ENCODE measurements at regions not wholly inside any gene's neighbourhood (a gene's known extent, or its start where the extent isn't known, plus 50 kb on each side); places are given as distances from the start of the nearest gene placed in this dataset.
A peak's percentile ranks its signal among the peaks of the same experiment; 100 is the strongest.

GRCh38 chr1:94719926-94720793 is 100.0 kb upstream of the SLC44A3 start:
- no peak overlapping the region for H4K91ac ChIP-seq (ENCODE audit: low read depth, low read length)
- no peaks in the 10 kb centered on the region for H3K27me3 ChIP-seq (ENCODE audit: insufficient read depth, low read length)
- no CpG with 5 or more reads among the region's 7 CpGs for WGBS (ENCODE audit: extremely low coverage, insufficient coverage, insufficient read length)
- no peak overlapping the region for H4K12ac ChIP-seq (ENCODE audit: low read depth, low read length)
- no peak overlapping the region for H2AFZ ChIP-seq (ENCODE audit: insufficient read depth, low read length, poor library complexity)
- H2BK12ac ChIP-seq (ENCODE audit: low read length): no peak overlapping the region
- no peak overlapping the region for H3K4ac ChIP-seq (ENCODE audit: low read depth, low read length)
- no peaks in the 10 kb centered on the region for H3K36me3 ChIP-seq (ENCODE audit: control insufficient read depth in 1 of 2, insufficient read depth in 2 of 2, low read length in 2 of 2)
- no peaks in the 10 kb centered on the region for H3K79me2 ChIP-seq (ENCODE audit: control insufficient read depth, insufficient read depth, low read length, poor library complexity)
- no peak overlapping the region for H2BK120ac ChIP-seq (ENCODE audit: insufficient read depth, low read length, poor library complexity)
- H2AK5ac ChIP-seq (ENCODE audit: low read length): no peak overlapping the region
- H3K4me3 ChIP-seq (ENCODE audit: low read depth, low read length): no peak overlapping the region
- H3K14ac ChIP-seq (ENCODE audit: low read length): no peak overlapping the region
- H3K9me3 ChIP-seq (ENCODE audit: insufficient read depth, low read depth, low read length): peaks cover 2% of the 10 kb centered on the region
- no peak overlapping the region for H4K8ac ChIP-seq (ENCODE audit: low read depth, low read length)
- no peak overlapping the region for H3K18ac ChIP-seq (ENCODE audit: low read length)
- H3K27ac ChIP-seq (ENCODE audit: low read depth, low read length): no peak overlapping the region
- no peaks in the 10 kb centered on the region for H3K4me1 ChIP-seq (ENCODE audit: control insufficient read depth in 1 of 2, insufficient read depth in 2 of 2, low read length in 2 of 2)
- no peak overlapping the region for H3K23ac ChIP-seq (ENCODE audit: low read length)
- H3K4me2 ChIP-seq (ENCODE audit: low read length): no peak overlapping the region
- H3K9ac ChIP-seq (ENCODE audit: low read length): no peak overlapping the region
- no peak for DNase-seq
- H3K79me1 ChIP-seq (ENCODE audit: low read length): no peaks in the 10 kb centered on the region
- H2BK5ac ChIP-seq (ENCODE audit: low read depth, low read length, poor library complexity): no peak overlapping the region

- Histone ChIP-seq H2BK12ac (ENCODE audit: low read length) (no peak overlapping the region), H3K4me1 (ENCODE audit: control insufficient read depth in 1 of 2, insufficient read depth in 2 of 2, low read length in 2 of 2) (peaks cover 5 to 6% of the 10 kb centered on the region in 2 experiments), H3K4me2 (ENCODE audit: low read length) (no peak overlapping the region), H2BK120ac (ENCODE audit: insufficient read depth, low read length, poor library complexity) (no peak overlapping the region), H2AFZ (ENCODE audit: insufficient read depth, low read length, poor library complexity) (no peak overlapping the region), H3K79me2 (ENCODE audit: control insufficient read depth, insufficient read depth, low read length, poor library complexity) (no peaks in the 10 kb centered on the region), H2BK5ac (ENCODE audit: low read depth, low read length, poor library complexity) (no peak overlapping the region), H3K18ac (ENCODE audit: low read length) (no peak overlapping the region), H3K4ac (ENCODE audit: low read depth, low read length) (no peak overlapping the region), H3K27ac (ENCODE audit: low read depth, low read length) (no peak overlapping the region), H3K4me3 (ENCODE audit: low read depth, low read length) (no peak overlapping the region), H4K91ac (ENCODE audit: low read depth, low read length) (no peak overlapping the region), H3K9me3 (ENCODE audit: insufficient read depth, low read depth, low read length) (peaks cover 3% of the 10 kb centered on the region), H2AK5ac (ENCODE audit: low read length) (no peak overlapping the region), H3K79me1 (ENCODE audit: low read length) (peaks cover 2% of the 10 kb centered on the region), H3K27me3 (ENCODE audit: insufficient read depth, low read length) (no peaks in the 10 kb centered on the region), H4K12ac (ENCODE audit: low read depth, low read length) (no peak overlapping the region), H3K9ac (ENCODE audit: low read length) (no peak overlapping the region), H3K14ac (ENCODE audit: low read length) (no peak overlapping the region), H3K23ac (ENCODE audit: low read length) (no peak overlapping the region), H4K8ac (ENCODE audit: low read depth, low read length) (no peak overlapping the region), H3K36me3 (ENCODE audit: control insufficient read depth in 1 of 2, insufficient read depth in 2 of 2, low read length in 2 of 2) (no peaks in the 10 kb centered on the region)
- DNase-seq: no peak
- no CpG with 5 or more reads among the region's 2 CpGs for WGBS (ENCODE audit: extremely low coverage, insufficient coverage, insufficient read length)
These were observed 103.2 kb upstream of the SLC44A3 start for GRCh38 chr1:94716965-94717364.

- H3K18ac ChIP-seq (ENCODE audit: low read length): no peak overlapping the region
- H2AK5ac ChIP-seq (ENCODE audit: low read length): no peak overlapping the region
- peaks cover 5 to 6% of the 10 kb centered on the region in 2 experiments for H3K4me1 ChIP-seq (ENCODE audit: control insufficient read depth in 1 of 2, insufficient read depth in 2 of 2, low read length in 2 of 2)
- H4K91ac ChIP-seq (ENCODE audit: low read depth, low read length): no peak overlapping the region
- no peak overlapping the region for H2BK120ac ChIP-seq (ENCODE audit: insufficient read depth, low read length, poor library complexity)
- peak overlapping the region; percentile 54 for H3K4me3 ChIP-seq (ENCODE audit: low read depth, low read length)
- H3K27me3 ChIP-seq (ENCODE audit: insufficient read depth, low read length): no peaks in the 10 kb centered on the region
- H3K23ac ChIP-seq (ENCODE audit: low read length): no peak overlapping the region
- peaks cover 1% of the 10 kb centered on the region for H3K9me3 ChIP-seq (ENCODE audit: insufficient read depth, low read depth, low read length)
- H2BK5ac ChIP-seq (ENCODE audit: low read depth, low read length, poor library complexity): no peak overlapping the region
- no peak overlapping the region for H3K27ac ChIP-seq (ENCODE audit: low read depth, low read length)
- no peak overlapping the region for H4K8ac ChIP-seq (ENCODE audit: low read depth, low read length)
- H2BK12ac ChIP-seq (ENCODE audit: low read length): no peak overlapping the region
- H2AFZ ChIP-seq (ENCODE audit: insufficient read depth, low read length, poor library complexity): no peak overlapping the region
- H4K12ac ChIP-seq (ENCODE audit: low read depth, low read length): no peak overlapping the region
- no peak overlapping the region for H3K4me2 ChIP-seq (ENCODE audit: low read length)
- H3K79me2 ChIP-seq (ENCODE audit: control insufficient read depth, insufficient read depth, low read length, poor library complexity): no peaks in the 10 kb centered on the region
- peak overlapping the region; percentile 39 for H3K9ac ChIP-seq (ENCODE audit: low read length)
- H3K14ac ChIP-seq (ENCODE audit: low read length): no peak overlapping the region
- no peak overlapping the region for H3K4ac ChIP-seq (ENCODE audit: low read depth, low read length)
- H3K36me3 ChIP-seq (ENCODE audit: control insufficient read depth in 1 of 2, insufficient read depth in 2 of 2, low read length in 2 of 2): no peaks in the 10 kb centered on the region
- peaks cover 2% of the 10 kb centered on the region for H3K79me1 ChIP-seq (ENCODE audit: low read length)
- no CpG with 5 or more reads among the region's 5 CpGs for WGBS (ENCODE audit: extremely low coverage, insufficient coverage, insufficient read length)
- no peak for DNase-seq
These were observed 104.8 kb upstream of the SLC44A3 start for GRCh38 chr1:94715321-94715720.

- Histone ChIP-seq H2BK12ac (ENCODE audit: low read length) (no peak overlapping the region), H2AFZ (ENCODE audit: insufficient read depth, low read length, poor library complexity) (no peak overlapping the region), H3K79me2 (ENCODE audit: control insufficient read depth, insufficient read depth, low read length, poor library complexity) (no peaks in the 10 kb centered on the region), H3K36me3 (ENCODE audit: control insufficient read depth in 1 of 2, insufficient read depth in 2 of 2, low read length in 2 of 2) (no peaks in the 10 kb centered on the region), H3K27ac (ENCODE audit: low read depth, low read length) (no peak overlapping the region), H3K18ac (ENCODE audit: low read length) (no peak overlapping the region), H3K4ac (ENCODE audit: low read depth, low read length) (no peak overlapping the region), H2BK5ac (ENCODE audit: low read depth, low read length, poor library complexity) (no peak overlapping the region), H3K4me2 (ENCODE audit: low read length) (no peak overlapping the region), H3K9ac (ENCODE audit: low read length) (no peak overlapping the region), H4K8ac (ENCODE audit: low read depth, low read length) (no peak overlapping the region), H3K27me3 (ENCODE audit: insufficient read depth, low read length) (no peaks in the 10 kb centered on the region), H2BK120ac (ENCODE audit: insufficient read depth, low read length, poor library complexity) (no peak overlapping the region), H3K4me1 (ENCODE audit: control insufficient read depth in 1 of 2, insufficient read depth in 2 of 2, low read length in 2 of 2) (peaks cover 5 to 12% of the 10 kb centered on the region in 2 experiments), H3K14ac (ENCODE audit: low read length) (no peak overlapping the region), H3K4me3 (ENCODE audit: low read depth, low read length) (no peak overlapping the region), H3K79me1 (ENCODE audit: low read length) (peaks cover 2% of the 10 kb centered on the region), H4K91ac (ENCODE audit: low read depth, low read length) (no peak overlapping the region), H3K23ac (ENCODE audit: low read length) (no peak overlapping the region), H4K12ac (ENCODE audit: low read depth, low read length) (no peak overlapping the region), H2AK5ac (ENCODE audit: low read length) (no peak overlapping the region), H3K9me3 (ENCODE audit: insufficient read depth, low read depth, low read length) (peaks cover 1% of the 10 kb centered on the region)
- WGBS (ENCODE audit: extremely low coverage, insufficient coverage, insufficient read length): no CpG with 5 or more reads among the region's 4 CpGs
- DNase-seq: no peak
These were observed 105.6 kb upstream of the SLC44A3 start for GRCh38 chr1:94714552-94714951.
